WTC11 (cell line): ENCODE measurements at regions not wholly inside any gene's neighbourhood (a gene's known extent, or its start where the extent isn't known, plus 50 kb on each side); places are given as distances from the start of the nearest gene placed in this dataset.

Source experiments
- ATAC-seq: fragments of 200-7000 bp; cut with Tn5 transposase; 2 replicates; pipeline ENCODE4 v1.10.0; 2021; ENCODE audit warnings: mild to moderate bottlenecking, moderate library complexity
- CTCF ChIA-PET: fragments of 300-600 bp; sonication (Branson Sonifier 250); formaldehyde crosslinking; loops from one replicate; lab custom pipeline; 2021; ENCODE audit warnings: antibody characterized with exemption; lab: Charles Lee
- POLR2A ChIA-PET: fragments of 350-600 bp; sonication (Branson Sonifier 250); formaldehyde crosslinking; loops from one replicate; lab custom pipeline; 2021; ENCODE audit warnings: antibody characterized with exemption; lab: Charles Lee
- DNase-seq: peaks from one replicate; pipeline ENCODE4 v3.0.0; 2021; ENCODE audit warnings: low spot score
- H3K27ac Mint-ChIP-seq: 2 replicates; pipeline ENCODE4 v1.8.0; 2021; ENCODE audit warnings: mixed read lengths
- H3K27me3 Mint-ChIP-seq: 2 replicates; pipeline ENCODE4 v1.8.0; 2021; ENCODE audit warnings: low read depth, mild to moderate bottlenecking, moderate library complexity, mixed read lengths
- H3K36me3 Mint-ChIP-seq: 2 replicates; pipeline ENCODE4 v1.8.0; 2021; ENCODE audit warnings: mixed read lengths
- H3K4me1 Mint-ChIP-seq: 2 replicates; pipeline ENCODE4 v1.8.0; 2022; ENCODE audit warnings: mixed read lengths
- H3K4me3 Mint-ChIP-seq: 2 replicates; pipeline ENCODE4 v1.8.0; 2021; ENCODE audit warnings: mild to moderate bottlenecking, moderate library complexity, mixed read lengths
- H3K9me3 Mint-ChIP-seq: 2 replicates; pipeline ENCODE4 v1.8.0; 2021; ENCODE audit warnings: mixed read lengths
- ATF6 ChIP-seq: sonication (generic); formaldehyde crosslinking; IDR thresholded peaks from 2 replicates; pipeline ENCODE4 v1.8.1; 2023; ENCODE audit warnings: mild to moderate bottlenecking, missing genetic modification reagents
- HMGXB4 ChIP-seq: sonication (generic); formaldehyde crosslinking; IDR thresholded peaks from 2 replicates; pipeline ENCODE4 v1.8.1; 2023; ENCODE audit warnings: mild to moderate bottlenecking, moderate library complexity, missing genetic modification reagents
- JAZF1 ChIP-seq: fragments of 250-450 bp; sonication (Bioruptor Pico); IDR thresholded peaks from 2 replicates; pipeline ENCODE4 v1.9.0; 2021; ENCODE audit warnings: moderate library complexity, mild to moderate bottlenecking, inconsistent platforms
- NFATC4 ChIP-seq: fragments of 250-450 bp; sonication (Bioruptor Pico); IDR thresholded peaks from 2 replicates; pipeline ENCODE4 v1.9.0; 2021; ENCODE audit warnings: mild to moderate bottlenecking
- NR2C2 ChIP-seq: sonication (generic); formaldehyde crosslinking; IDR thresholded peaks from 2 replicates; pipeline ENCODE4 v1.8.0; 2022; ENCODE audit warnings: mild to moderate bottlenecking, missing genetic modification reagents
- NR3C1 ChIP-seq: sonication (generic); formaldehyde crosslinking; conservative IDR thresholded peaks from 2 replicates; pipeline ENCODE4 v1.8.1; 2023; ENCODE audit warnings: low read depth, mild to moderate bottlenecking, missing genetic modification reagents
- OVOL2 ChIP-seq: fragments of 250-450 bp; sonication (Bioruptor Pico); IDR thresholded peaks from 2 replicates; pipeline ENCODE4 v1.9.0; 2021; ENCODE audit warnings: mild to moderate bottlenecking, borderline replicate concordance
- PRRX2 ChIP-seq: fragments of 250-450 bp; sonication (Bioruptor Pico); IDR thresholded peaks from 2 replicates; pipeline ENCODE4 v1.8.0; 2021; ENCODE audit warnings: mild to moderate bottlenecking
- RELA ChIP-seq: sonication (generic); formaldehyde crosslinking; IDR thresholded peaks from 2 replicates; pipeline ENCODE4 v1.8.1; 2022; ENCODE audit warnings: missing genetic modification reagents, mild to moderate bottlenecking, borderline replicate concordance
- RORB ChIP-seq: fragments of 250-450 bp; sonication (Bioruptor Pico); IDR thresholded peaks from 2 replicates; pipeline ENCODE4 v1.9.0; 2021; ENCODE audit warnings: mild to moderate bottlenecking
- TEAD1 ChIP-seq: sonication (generic); formaldehyde crosslinking; IDR thresholded peaks from 2 replicates; pipeline ENCODE4 v1.8.0; 2022; ENCODE audit warnings: mild to moderate bottlenecking, missing genetic modification reagents
- TP53 ChIP-seq: sonication (generic); formaldehyde crosslinking; IDR thresholded peaks from 2 replicates; pipeline ENCODE4 v1.8.1; 2023; ENCODE audit warnings: mild to moderate bottlenecking, missing genetic modification reagents
- ZNF219 ChIP-seq: sonication (generic); formaldehyde crosslinking; IDR thresholded peaks from 2 replicates; pipeline ENCODE4 v1.8.0; 2023; ENCODE audit warnings: missing genetic modification reagents, mild to moderate bottlenecking, borderline replicate concordance
- ZNF263 ChIP-seq: sonication (generic); formaldehyde crosslinking; IDR thresholded peaks from 2 replicates; pipeline ENCODE4 v1.8.1; 2022; ENCODE audit warnings: low read depth, mild to moderate bottlenecking, moderate library complexity, missing genetic modification reagents
- TF ChIP-seq, protein P1 (sequence below): fragments of 250-450 bp; sonication (Bioruptor Pico); IDR thresholded peaks from 2 replicates; pipeline ENCODE4 v2.1.2; 2022; ENCODE audit warnings: mild to moderate bottlenecking, moderate library complexity
- TF ChIP-seq, protein P2 (sequence below): sonication (generic); formaldehyde crosslinking; IDR thresholded peaks from 2 replicates; pipeline ENCODE4 v1.8.0; 2023; ENCODE audit warnings: missing genetic modification reagents, mild to moderate bottlenecking, borderline replicate concordance
- TF ChIP-seq, protein P3 (sequence below): sonication (generic); formaldehyde crosslinking; IDR thresholded peaks from 2 replicates; pipeline ENCODE4 v1.8.1; 2023; ENCODE audit warnings: mild to moderate bottlenecking, missing genetic modification reagents, moderate library complexity
- TF ChIP-seq, protein P4 (sequence below): sonication (generic); formaldehyde crosslinking; IDR thresholded peaks from 2 replicates; pipeline ENCODE4 v1.8.1; 2023; ENCODE audit warnings: mild to moderate bottlenecking, missing genetic modification reagents, borderline replicate concordance
- TF ChIP-seq, protein P5 (sequence below): sonication (generic); formaldehyde crosslinking; conservative IDR thresholded peaks from 2 replicates; pipeline ENCODE4 v1.8.1; 2022; ENCODE audit warnings: mild to moderate bottlenecking, missing genetic modification reagents

DNA sequence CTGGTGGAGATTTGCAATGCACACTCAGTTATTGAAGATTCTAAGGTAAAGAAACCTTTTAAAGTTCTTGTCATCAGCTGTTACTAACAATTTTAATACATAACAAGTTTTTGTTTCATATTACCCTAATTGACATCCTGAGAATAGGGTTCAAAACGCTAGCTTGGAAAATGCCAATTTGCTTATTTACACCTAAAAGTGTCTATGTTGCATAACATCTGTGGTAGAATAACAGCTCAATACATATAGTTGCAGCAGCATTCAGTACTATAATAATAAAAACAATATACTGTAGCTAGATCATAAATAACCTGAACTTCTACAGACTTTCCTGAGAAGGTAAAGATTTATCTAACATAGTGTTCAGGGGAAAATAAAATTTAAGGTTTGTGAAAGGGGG lies 219.0 kb downstream of the OSR1 start (continued):
- TF ChIP-seq, protein P1, sequence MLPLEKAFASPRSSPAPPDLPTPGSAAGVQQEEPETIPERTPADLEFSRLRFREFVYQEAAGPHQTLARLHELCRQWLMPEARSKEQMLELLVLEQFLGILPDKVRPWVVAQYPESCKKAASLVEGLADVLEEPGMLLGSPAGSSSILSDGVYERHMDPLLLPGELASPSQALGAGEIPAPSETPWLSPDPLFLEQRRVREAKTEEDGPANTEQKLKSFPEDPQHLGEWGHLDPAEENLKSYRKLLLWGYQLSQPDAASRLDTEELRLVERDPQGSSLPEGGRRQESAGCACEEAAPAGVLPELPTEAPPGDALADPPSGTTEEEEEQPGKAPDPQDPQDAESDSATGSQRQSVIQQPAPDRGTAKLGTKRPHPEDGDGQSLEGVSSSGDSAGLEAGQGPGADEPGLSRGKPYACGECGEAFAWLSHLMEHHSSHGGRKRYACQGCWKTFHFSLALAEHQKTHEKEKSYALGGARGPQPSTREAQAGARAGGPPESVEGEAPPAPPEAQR (CRISPR knock-in tag), result no peak
- TF ChIP-seq RELA (CRISPR knock-in tag) (no peak), TP53 (CRISPR knock-in tag) (no peak), TEAD1 (CRISPR knock-in tag) (no peak), NR2C2 (no peak), JAZF1 (CRISPR knock-in tag) (no peak), PRRX2 (CRISPR knock-in tag) (no peak)
- TF ChIP-seq, protein P2, sequence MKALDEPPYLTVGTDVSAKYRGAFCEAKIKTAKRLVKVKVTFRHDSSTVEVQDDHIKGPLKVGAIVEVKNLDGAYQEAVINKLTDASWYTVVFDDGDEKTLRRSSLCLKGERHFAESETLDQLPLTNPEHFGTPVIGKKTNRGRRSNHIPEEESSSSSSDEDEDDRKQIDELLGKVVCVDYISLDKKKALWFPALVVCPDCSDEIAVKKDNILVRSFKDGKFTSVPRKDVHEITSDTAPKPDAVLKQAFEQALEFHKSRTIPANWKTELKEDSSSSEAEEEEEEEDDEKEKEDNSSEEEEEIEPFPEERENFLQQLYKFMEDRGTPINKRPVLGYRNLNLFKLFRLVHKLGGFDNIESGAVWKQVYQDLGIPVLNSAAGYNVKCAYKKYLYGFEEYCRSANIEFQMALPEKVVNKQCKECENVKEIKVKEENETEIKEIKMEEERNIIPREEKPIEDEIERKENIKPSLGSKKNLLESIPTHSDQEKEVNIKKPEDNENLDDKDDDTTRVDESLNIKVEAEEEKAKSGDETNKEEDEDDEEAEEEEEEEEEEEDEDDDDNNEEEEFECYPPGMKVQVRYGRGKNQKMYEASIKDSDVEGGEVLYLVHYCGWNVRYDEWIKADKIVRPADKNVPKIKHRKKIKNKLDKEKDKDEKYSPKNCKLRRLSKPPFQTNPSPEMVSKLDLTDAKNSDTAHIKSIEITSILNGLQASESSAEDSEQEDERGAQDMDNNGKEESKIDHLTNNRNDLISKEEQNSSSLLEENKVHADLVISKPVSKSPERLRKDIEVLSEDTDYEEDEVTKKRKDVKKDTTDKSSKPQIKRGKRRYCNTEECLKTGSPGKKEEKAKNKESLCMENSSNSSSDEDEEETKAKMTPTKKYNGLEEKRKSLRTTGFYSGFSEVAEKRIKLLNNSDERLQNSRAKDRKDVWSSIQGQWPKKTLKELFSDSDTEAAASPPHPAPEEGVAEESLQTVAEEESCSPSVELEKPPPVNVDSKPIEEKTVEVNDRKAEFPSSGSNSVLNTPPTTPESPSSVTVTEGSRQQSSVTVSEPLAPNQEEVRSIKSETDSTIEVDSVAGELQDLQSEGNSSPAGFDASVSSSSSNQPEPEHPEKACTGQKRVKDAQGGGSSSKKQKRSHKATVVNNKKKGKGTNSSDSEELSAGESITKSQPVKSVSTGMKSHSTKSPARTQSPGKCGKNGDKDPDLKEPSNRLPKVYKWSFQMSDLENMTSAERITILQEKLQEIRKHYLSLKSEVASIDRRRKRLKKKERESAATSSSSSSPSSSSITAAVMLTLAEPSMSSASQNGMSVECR (CRISPR knock-in tag), result no peak

DNA sequence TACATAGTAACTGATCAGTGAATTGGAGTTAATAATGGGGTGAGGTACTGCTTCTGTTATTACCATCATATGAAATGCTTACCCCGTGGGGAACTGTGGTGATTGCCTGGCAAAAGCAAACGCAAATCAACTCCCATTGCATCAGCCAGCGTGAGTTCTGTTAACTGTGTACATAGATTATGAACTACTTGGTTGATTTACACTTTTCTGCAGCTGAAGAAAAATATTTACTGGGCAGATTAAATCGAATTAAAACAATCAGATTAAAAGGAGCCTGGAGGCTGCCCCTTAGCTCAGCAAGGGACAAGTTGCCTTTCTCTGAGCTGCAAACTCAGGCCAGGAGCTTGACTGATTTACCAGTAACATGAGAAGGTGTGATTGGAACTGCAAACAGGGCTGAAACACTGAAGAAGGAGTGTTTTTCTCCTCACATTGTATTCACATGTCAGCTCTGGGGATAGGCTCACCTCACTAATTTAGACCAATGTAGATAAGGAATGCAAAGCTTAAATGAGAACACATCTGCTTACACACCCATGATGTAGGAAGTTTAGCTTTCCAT lies 220.1 kb downstream of the OSR1 start:
- Mint-ChIP-seq H3K27me3 (no peaks in the 10 kb centered on the region), H3K9me3 (no peaks in the 10 kb centered on the region), H3K4me3 (no peak overlapping the region), H3K27ac (no peak overlapping the region), H3K36me3 (no peaks in the 10 kb centered on the region), H3K4me1 (peaks cover 27% of the 10 kb centered on the region)
- no peak for DNase-seq
- peak; percentile 41 for ATAC-seq
- ChIA-PET POLR2A (no interaction called here), CTCF (interaction anchor here (0.6 to 1.1 kb wide), 2 partner anchors 220 to 959 kb away, joined by 3 read pairs; partner anchors contain the start of gene OSR1)
- TF ChIP-seq OVOL2 (CRISPR knock-in tag) (no peak), HMGXB4 (CRISPR knock-in tag) (no peak), NFATC4 (CRISPR knock-in tag) (no peak), TEAD1 (CRISPR knock-in tag) (no peak), ATF6 (CRISPR knock-in tag) (no peak), ZNF263 (CRISPR knock-in tag) (no peak), ZNF219 (CRISPR knock-in tag) (no peak), NR3C1 (CRISPR knock-in tag) (no peak), RORB (CRISPR knock-in tag) (no peak)
- TF ChIP-seq, protein P3, sequence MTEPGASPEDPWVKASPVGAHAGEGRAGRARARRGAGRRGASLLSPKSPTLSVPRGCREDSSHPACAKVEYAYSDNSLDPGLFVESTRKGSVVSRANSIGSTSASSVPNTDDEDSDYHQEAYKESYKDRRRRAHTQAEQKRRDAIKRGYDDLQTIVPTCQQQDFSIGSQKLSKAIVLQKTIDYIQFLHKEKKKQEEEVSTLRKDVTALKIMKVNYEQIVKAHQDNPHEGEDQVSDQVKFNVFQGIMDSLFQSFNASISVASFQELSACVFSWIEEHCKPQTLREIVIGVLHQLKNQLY, result no peak
- TF ChIP-seq, protein P4, sequence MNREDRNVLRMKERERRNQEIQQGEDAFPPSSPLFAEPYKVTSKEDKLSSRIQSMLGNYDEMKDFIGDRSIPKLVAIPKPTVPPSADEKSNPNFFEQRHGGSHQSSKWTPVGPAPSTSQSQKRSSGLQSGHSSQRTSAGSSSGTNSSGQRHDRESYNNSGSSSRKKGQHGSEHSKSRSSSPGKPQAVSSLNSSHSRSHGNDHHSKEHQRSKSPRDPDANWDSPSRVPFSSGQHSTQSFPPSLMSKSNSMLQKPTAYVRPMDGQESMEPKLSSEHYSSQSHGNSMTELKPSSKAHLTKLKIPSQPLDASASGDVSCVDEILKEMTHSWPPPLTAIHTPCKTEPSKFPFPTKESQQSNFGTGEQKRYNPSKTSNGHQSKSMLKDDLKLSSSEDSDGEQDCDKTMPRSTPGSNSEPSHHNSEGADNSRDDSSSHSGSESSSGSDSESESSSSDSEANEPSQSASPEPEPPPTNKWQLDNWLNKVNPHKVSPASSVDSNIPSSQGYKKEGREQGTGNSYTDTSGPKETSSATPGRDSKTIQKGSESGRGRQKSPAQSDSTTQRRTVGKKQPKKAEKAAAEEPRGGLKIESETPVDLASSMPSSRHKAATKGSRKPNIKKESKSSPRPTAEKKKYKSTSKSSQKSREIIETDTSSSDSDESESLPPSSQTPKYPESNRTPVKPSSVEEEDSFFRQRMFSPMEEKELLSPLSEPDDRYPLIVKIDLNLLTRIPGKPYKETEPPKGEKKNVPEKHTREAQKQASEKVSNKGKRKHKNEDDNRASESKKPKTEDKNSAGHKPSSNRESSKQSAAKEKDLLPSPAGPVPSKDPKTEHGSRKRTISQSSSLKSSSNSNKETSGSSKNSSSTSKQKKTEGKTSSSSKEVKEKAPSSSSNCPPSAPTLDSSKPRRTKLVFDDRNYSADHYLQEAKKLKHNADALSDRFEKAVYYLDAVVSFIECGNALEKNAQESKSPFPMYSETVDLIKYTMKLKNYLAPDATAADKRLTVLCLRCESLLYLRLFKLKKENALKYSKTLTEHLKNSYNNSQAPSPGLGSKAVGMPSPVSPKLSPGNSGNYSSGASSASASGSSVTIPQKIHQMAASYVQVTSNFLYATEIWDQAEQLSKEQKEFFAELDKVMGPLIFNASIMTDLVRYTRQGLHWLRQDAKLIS, result no peak
- TF ChIP-seq, protein P5, sequence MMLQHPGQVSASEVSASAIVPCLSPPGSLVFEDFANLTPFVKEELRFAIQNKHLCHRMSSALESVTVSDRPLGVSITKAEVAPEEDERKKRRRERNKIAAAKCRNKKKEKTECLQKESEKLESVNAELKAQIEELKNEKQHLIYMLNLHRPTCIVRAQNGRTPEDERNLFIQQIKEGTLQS, result no peak
